T-helper 1 cell (primary cell): ENCODE measurements at regions not wholly inside any gene's neighbourhood (a gene's known extent, or its start where the extent isn't known, plus 50 kb on each side); places are given as distances from the start of the nearest gene placed in this dataset.
A peak's percentile ranks its signal among the peaks of the same experiment; 100 is the strongest.
"Not testable (repeated sequence)": the region's sequence is repeated elsewhere in the genome, so short reads cannot be mapped to it uniquely, and the experiment has no call there.

Experiments used
- DNase-seq, 5 donors: peaks; one replicate each; pipeline ENCODE4 v3.0.0-alpha.2; 2012 to 2020

- DNase-seq: no peak
Observed at GRCh38 chr9:103242025-103242424, 246.9 kb downstream of the CYLC2 start.

- DNase-seq: no peak
Observed at GRCh38 chr9:103242486-103242885, 247.4 kb downstream of the CYLC2 start.

- DNase-seq: no peak
Observed at GRCh38 chr9:103243553-103243952, 248.4 kb downstream of the CYLC2 start.

GRCh38 chr9:103245369-103245768 lies 250.2 kb downstream of the CYLC2 start:
- no peak for DNase-seq

- no peak for DNase-seq
Observed at GRCh38 chr9:103261951-103262350, 266.8 kb downstream of the CYLC2 start.

GRCh38 chr9:103266064-103266463 lies 270.9 kb downstream of the CYLC2 start:
- no peak for DNase-seq

- no peak for DNase-seq
Observed at GRCh38 chr9:103277240-103277639, 282.1 kb downstream of the CYLC2 start.

GRCh38 chr9:103281126-103281525 lies 286.0 kb downstream of the CYLC2 start:
- DNase-seq: no peak

- no peak for DNase-seq
Observed at GRCh38 chr9:103287361-103287760, 292.2 kb downstream of the CYLC2 start.

GRCh38 chr9:103296189-103296588 lies 301.1 kb downstream of the CYLC2 start:
- DNase-seq: no peak

GRCh38 chr9:103301051-103301450 lies 305.9 kb downstream of the CYLC2 start:
- DNase-seq: no peak

GRCh38 chr9:103304797-103305196 lies 309.7 kb downstream of the CYLC2 start:
- DNase-seq: no peak

GRCh38 chr9:103319979-103320378 lies 324.8 kb downstream of the CYLC2 start:
- DNase-seq: no peak

- no peak for DNase-seq
Observed at GRCh38 chr9:103323699-103324098, 328.6 kb downstream of the CYLC2 start.

- no peak for DNase-seq
Observed at GRCh38 chr9:103335461-103335860, 340.3 kb downstream of the CYLC2 start.

- DNase-seq: no peak
Observed at GRCh38 chr9:103355000-103355399, 359.9 kb downstream of the CYLC2 start.

GRCh38 chr9:103357980-103358379 lies 362.8 kb downstream of the CYLC2 start:
- DNase-seq: not testable (repeated sequence)

GRCh38 chr9:103361906-103362305 lies 366.8 kb downstream of the CYLC2 start:
- no peak for DNase-seq

GRCh38 chr9:103362986-103363385 lies 367.9 kb downstream of the CYLC2 start:
- DNase-seq: no peak

- no peak for DNase-seq
Observed at GRCh38 chr9:103364753-103365152, 369.6 kb downstream of the CYLC2 start.

- DNase-seq: no peak
Observed at GRCh38 chr9:103371152-103371551, 376.0 kb downstream of the CYLC2 start.

GRCh38 chr9:103372828-103373227 lies 377.7 kb downstream of the CYLC2 start:
- no peak for DNase-seq

GRCh38 chr9:103377667-103378066 lies 382.5 kb downstream of the CYLC2 start:
- DNase-seq: no peak

GRCh38 chr9:103397868-103398600 lies 402.9 kb downstream of the CYLC2 start:
- DNase-seq: peak in 2 of 5 donors; percentile 6 to 20

- no peak for DNase-seq
Observed at GRCh38 chr9:103399535-103399934, 404.4 kb downstream of the CYLC2 start.
